ENCODE measurements at regions not wholly inside any gene's neighbourhood (a gene's known extent, or its start where the extent isn't known, plus 50 kb on each side); places are given as distances from the start of the nearest gene placed in this dataset.

DNA sequence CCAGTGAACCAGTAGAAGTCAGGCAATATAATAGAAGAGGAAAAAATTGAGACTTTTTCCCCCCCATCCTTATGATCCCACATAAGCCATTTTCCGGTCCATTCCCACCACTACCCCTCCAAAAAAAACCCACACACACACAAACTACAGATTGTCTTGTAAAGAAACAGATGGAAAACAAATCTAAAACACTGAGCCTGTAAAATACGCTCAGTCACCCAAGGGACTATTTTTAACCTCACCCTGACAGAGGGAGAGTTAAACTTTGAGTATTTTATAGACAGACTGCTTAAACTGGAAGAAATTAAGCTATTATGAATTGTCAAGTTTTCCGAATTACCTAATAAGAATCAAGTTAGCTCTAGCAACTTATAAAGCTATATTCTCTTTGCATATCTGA, 471.8 kb upstream of the C9orf72 start:
- TF ChIP-seq POLR2A (IDR thresholded peaks at IDR 0.05; ENCODE audit: borderline replicate concordance, extremely low read depth, insufficient read depth, insufficient read length): no peak
- TF ChIP-seq, protein P1, sequence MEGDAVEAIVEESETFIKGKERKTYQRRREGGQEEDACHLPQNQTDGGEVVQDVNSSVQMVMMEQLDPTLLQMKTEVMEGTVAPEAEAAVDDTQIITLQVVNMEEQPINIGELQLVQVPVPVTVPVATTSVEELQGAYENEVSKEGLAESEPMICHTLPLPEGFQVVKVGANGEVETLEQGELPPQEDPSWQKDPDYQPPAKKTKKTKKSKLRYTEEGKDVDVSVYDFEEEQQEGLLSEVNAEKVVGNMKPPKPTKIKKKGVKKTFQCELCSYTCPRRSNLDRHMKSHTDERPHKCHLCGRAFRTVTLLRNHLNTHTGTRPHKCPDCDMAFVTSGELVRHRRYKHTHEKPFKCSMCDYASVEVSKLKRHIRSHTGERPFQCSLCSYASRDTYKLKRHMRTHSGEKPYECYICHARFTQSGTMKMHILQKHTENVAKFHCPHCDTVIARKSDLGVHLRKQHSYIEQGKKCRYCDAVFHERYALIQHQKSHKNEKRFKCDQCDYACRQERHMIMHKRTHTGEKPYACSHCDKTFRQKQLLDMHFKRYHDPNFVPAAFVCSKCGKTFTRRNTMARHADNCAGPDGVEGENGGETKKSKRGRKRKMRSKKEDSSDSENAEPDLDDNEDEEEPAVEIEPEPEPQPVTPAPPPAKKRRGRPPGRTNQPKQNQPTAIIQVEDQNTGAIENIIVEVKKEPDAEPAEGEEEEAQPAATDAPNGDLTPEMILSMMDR (IDR thresholded peaks at IDR 0.05 in 2 of 3, conservative IDR thresholded peaks at IDR 0.05 in 1 of 3; ENCODE audit: borderline replicate concordance in 1 of 3, insufficient read depth in 1 of 3, low read depth in 2 of 3, low read length in 2 of 3): no peak
- TF ChIP-seq FOSL1 (IDR thresholded peaks at IDR 0.05; ENCODE audit: low read depth): no peak
- no peak for TF ChIP-seq JUND (IDR thresholded peaks at IDR 0.05)
- TF ChIP-seq POLR2AphosphoS5 (IDR thresholded peaks at IDR 0.05; ENCODE audit: low read depth, low read length): no peak
- TF ChIP-seq ZNF274 (IDR thresholded peaks at IDR 0.05; ENCODE audit: low read depth, low read length): no peak
- TF ChIP-seq TCF7L2 (IDR thresholded peaks at IDR 0.05; ENCODE audit: borderline replicate concordance, extremely low read depth, insufficient read depth, insufficient read length): no peak
- TF ChIP-seq EZH2 (IDR thresholded peaks at IDR 0.05): no peak
- TF ChIP-seq, protein P2, sequence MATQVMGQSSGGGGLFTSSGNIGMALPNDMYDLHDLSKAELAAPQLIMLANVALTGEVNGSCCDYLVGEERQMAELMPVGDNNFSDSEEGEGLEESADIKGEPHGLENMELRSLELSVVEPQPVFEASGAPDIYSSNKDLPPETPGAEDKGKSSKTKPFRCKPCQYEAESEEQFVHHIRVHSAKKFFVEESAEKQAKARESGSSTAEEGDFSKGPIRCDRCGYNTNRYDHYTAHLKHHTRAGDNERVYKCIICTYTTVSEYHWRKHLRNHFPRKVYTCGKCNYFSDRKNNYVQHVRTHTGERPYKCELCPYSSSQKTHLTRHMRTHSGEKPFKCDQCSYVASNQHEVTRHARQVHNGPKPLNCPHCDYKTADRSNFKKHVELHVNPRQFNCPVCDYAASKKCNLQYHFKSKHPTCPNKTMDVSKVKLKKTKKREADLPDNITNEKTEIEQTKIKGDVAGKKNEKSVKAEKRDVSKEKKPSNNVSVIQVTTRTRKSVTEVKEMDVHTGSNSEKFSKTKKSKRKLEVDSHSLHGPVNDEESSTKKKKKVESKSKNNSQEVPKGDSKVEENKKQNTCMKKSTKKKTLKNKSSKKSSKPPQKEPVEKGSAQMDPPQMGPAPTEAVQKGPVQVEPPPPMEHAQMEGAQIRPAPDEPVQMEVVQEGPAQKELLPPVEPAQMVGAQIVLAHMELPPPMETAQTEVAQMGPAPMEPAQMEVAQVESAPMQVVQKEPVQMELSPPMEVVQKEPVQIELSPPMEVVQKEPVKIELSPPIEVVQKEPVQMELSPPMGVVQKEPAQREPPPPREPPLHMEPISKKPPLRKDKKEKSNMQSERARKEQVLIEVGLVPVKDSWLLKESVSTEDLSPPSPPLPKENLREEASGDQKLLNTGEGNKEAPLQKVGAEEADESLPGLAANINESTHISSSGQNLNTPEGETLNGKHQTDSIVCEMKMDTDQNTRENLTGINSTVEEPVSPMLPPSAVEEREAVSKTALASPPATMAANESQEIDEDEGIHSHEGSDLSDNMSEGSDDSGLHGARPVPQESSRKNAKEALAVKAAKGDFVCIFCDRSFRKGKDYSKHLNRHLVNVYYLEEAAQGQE (IDR thresholded peaks at IDR 0.05; ENCODE audit: low read depth): no peak
